Esophagus squamous epithelium (tissue), 4 donors: ENCODE measurements at regions not wholly inside any gene's neighbourhood (a gene's known extent, or its start where the extent isn't known, plus 50 kb on each side); places are given as distances from the start of the nearest gene placed in this dataset.

Experiments used
- CTCF ChIP-seq, 6 experiments: fragments of 450-650 bp in 4 of 6; fragments of 200-600 bp in 2 of 6; sonication (generic) in 2 of 6; IDR thresholded peaks; one replicate each; pipeline ENCODE4 v1.5.1; 2016 to 2019; ENCODE audit warnings: antibody characterized with exemption in 6 of 6, mild to moderate bottlenecking in 4 of 6, moderate library complexity in 4 of 6
- POLR2A ChIP-seq, 4 donors: fragments of 450-650 bp; IDR thresholded peaks; one replicate each; pipeline ENCODE4 v1.6.1; 2017; ENCODE audit warnings: antibody characterized with exemption in 4 of 4, mild to moderate bottlenecking in 4 of 4, moderate library complexity in 3 of 4

GRCh38 chr6:94721459-94721858 lies 855.9 kb upstream of the MANEA start:
- no peak for TF ChIP-seq CTCF (IDR thresholded peaks at IDR 0.05)
- no peak for TF ChIP-seq POLR2A (IDR thresholded peaks at IDR 0.05)
